A673 (cell line): ENCODE measurements at regions not wholly inside any gene's neighbourhood (a gene's known extent, or its start where the extent isn't known, plus 50 kb on each side); places are given as distances from the start of the nearest gene placed in this dataset.

Source experiments
- CTCF ChIP-seq: fragments of 300-800, 200-600 bp; sonication (generic); conservative IDR thresholded peaks from 2 replicates; pipeline ENCODE4 v1.5.1; 2017; ENCODE audit warnings: low read depth, mild to moderate bottlenecking, antibody characterized with exemption, low read length, moderate library complexity, mixed read lengths
- EZH2 ChIP-seq: fragments of 200-600 bp; sonication (generic); IDR thresholded peaks from 2 replicates; pipeline ENCODE4 v1.6.1; 2017; ENCODE audit warnings: borderline replicate concordance, low read depth, mild to moderate bottlenecking, mixed read lengths, antibody characterized with exemption, low read length; ENCODE audit not compliant: poor library complexity, severe bottlenecking

- TF ChIP-seq CTCF (no peak), EZH2 (no peak)
Observed at GRCh38 chr12:17264603-17265002, 658.6 kb upstream of the LMO3 start.
